ENCODE measurements at regions not wholly inside any gene's neighbourhood (a gene's known extent, or its start where the extent isn't known, plus 50 kb on each side); places are given as distances from the start of the nearest gene placed in this dataset.

DNA sequence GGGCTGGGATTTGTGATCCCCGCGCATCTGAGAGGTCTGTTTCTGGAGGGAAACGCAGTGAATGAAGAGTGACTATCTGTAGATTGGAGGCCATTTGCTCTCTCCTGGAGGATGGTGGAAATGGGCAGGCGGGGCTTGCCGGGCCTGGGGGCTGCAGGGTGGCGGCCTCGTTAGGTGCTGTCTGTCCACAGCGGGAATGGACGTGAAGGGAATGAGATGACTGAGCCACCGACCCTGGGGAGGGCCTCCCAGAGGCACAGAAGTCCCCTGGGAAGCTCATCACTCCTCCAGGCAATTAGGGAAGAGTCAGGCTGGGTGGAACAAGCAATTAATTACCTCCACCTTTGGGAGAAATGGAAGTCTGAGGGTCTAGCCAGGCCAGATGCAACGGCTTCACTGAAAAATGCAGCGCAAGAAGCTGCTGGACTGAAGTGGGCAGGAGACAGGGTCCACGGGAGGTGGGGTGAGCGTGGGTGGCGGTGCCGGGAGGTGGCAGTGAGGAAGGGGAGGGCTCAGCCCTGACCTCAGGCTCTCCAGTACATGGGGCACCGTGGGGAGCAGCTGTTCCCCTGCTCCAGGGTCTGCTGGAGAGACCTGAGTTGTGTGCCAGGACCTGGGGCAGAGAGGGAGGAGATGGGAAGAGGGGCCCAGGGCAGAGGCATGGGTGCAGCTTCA lies 524.5 kb downstream of the BRD1 start:
- no peak for DNase-seq (ENCODE audit: low spot score)

DNA sequence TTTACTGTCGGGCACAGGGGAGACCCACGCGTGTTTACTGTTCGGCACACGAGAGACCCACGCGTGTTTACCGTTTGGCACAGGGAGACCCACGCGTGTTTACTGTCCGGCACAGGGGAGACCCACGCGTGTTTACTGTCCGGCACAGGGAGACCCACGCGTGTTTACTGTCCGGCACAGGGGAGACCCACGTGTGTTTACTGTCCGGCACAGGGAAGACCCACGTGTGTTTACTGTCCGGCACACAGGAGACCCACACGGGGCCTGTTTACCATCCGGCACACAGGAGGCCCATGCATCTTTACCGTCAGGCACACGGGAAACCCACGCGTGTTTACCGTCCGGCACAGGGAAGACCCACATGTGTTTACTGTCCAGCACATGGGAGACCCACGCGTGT lies 525.1 kb downstream of the BRD1 start:
- no peak for DNase-seq (ENCODE audit: low spot score)

DNA sequence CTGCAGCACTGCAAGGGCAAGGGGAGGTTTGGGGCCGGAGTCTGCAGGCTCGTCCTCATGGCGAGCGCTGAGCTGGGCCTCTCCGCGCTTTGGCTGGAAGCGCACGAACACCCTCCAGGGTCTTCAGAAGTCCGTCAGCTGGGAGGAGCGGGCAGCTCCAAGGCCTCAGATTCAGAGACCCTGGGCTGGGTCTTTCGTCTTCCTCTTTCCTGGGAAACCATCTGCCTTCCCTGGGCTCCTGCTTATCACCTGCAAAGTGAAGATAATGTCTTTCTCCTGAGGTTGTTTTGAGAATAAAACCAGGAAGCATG lies 525.6 kb downstream of the BRD1 start:
- no peak for DNase-seq (ENCODE audit: low spot score)

DNA sequence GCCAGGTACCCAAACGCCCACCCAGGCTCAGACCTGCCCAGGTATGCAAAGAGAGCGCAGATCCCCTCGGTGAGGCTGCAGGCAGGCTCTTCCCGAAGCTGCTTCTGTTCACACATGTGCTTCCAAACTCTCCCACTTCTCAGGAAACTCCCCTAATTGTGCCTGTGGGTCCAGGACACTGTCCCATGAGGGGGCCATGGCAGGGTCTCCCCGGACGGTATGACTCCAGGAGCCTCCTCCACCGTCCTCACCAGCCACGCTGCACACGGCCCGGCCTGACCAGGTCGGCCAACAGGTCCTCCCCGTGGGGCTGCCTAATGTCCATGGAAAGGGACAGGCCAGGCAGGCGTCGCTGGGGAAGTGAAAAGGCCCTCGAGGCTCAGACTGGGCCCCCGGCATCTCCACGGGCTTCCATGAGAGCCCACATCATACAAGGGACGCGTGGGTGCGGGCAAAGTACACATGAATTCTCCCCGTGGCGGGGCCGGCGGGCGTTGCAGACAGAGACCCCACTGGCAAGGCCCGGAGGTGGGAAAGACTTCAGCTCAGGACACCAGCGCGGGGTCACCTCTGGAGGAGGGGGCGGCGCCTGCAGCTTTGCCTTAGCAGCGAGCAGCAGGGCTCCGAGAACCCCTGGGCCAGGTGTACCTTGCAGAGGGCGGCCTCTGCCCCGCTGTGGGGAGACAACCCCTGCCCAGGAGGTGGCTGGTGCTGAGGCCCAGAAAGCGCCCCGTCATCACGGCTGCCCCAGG lies 526.1 kb downstream of the BRD1 start:
- DNase-seq (ENCODE audit: low spot score), result no peak

DNA sequence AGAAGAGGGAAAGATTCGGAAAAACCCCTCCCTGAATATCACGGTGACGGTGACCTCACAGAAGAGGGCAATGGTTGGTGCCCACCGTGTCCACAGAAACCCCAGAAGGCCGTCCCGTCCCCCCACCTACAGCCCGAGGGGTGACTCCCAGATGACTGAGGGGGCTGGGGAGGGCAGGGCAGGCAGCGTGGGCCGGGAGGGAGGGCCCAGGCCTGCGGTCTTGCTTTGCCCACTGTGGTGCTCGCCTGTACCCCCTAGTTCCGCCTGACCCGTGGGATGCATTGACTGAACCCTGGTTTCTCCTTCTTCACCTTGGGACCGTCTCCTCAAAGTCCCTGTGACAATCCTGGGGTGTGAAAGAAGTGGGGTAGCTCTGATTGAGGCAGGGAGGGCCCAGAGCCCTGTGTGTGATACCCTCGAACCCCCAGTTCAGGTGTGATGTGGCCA lies 526.7 kb downstream of the BRD1 start:
- DNase-seq (ENCODE audit: low spot score), result no peak

DNA sequence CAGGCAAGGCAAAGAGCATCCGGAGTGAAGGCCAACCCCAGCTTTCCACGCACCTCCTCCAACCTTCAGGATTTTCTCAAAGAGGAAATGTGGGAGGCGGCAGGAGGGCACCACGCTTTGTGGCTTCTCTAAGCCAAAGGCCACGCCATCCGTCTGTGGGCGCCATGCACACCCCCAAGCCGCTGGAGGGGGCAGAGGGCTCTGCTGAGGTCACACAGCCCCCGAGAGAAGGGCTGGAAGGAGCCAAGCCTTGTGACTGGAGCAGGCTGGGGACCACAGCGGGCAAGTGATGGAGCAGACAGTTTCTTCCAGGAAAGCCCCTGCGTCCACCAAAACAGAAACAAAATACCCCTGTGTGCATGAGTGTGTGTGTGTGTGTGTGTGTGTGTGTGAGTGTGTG lies 527.4 kb downstream of the BRD1 start:
- no peak for DNase-seq (ENCODE audit: low spot score)

DNA sequence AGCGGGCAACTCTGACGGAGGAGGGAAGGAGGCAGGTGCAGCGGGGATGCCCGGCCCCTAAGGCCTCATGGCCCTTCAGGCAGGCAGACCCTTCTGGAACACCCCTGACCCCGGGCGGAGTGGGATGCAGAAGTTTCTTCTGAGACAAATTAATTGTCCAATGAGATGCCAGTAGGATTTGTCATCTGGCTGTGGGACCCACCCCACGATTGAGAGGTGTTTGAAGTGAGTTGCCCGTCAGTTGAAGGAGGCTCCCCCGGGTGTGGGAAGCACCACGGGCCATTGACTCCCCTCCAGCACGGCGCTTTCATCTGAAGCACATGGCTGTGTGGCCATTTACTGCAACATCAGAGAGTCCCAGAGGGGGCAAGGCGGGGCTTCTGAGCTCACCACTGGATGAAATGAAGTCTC lies 527.8 kb downstream of the BRD1 start:
- no peak for DNase-seq (ENCODE audit: low spot score)

DNA sequence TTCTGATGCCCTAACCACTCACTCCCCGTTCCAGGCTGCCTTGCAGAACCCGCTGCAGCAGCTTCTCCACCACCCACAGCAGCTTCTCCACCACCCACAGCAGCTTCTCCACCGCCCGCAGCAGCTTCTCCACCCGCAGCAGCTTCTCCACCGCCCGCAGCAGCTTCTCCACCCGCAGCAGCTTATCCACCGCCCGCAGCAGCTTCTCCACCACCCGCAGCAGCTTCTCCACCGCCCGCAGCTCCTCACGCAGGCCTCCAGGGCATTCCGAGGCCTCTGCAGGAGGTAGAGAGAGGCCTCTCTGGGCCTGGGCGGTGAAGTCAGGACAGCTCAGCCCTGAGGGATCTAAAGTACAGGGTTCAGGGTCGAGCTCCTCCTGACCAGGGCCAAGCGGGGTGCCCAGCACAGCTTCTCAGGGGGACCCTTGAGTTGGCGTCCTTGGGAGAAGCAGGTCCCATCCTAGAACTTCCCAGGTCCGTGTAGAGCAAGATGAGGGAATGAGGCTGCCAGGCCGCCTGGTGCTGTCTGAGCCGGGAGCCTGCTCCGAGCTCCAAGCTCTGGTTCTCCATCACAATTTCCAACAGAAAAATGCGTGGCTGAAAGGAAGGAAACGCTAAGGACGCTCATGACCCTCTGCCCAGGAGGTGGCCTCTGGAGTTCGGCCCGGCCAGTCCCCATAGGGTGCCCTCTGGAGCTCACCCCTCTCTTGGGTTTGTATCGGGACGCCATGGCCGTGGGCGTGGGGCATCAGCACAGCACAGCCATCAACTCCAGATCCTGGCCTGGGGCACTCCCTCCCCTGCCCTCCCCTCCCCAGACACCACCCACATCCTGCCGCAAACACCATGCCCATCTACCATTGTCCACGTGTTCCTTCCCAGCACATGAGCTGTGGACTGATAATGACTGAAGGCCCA lies 528.6 kb downstream of the BRD1 start:
- no peak for DNase-seq (ENCODE audit: low spot score)

DNA sequence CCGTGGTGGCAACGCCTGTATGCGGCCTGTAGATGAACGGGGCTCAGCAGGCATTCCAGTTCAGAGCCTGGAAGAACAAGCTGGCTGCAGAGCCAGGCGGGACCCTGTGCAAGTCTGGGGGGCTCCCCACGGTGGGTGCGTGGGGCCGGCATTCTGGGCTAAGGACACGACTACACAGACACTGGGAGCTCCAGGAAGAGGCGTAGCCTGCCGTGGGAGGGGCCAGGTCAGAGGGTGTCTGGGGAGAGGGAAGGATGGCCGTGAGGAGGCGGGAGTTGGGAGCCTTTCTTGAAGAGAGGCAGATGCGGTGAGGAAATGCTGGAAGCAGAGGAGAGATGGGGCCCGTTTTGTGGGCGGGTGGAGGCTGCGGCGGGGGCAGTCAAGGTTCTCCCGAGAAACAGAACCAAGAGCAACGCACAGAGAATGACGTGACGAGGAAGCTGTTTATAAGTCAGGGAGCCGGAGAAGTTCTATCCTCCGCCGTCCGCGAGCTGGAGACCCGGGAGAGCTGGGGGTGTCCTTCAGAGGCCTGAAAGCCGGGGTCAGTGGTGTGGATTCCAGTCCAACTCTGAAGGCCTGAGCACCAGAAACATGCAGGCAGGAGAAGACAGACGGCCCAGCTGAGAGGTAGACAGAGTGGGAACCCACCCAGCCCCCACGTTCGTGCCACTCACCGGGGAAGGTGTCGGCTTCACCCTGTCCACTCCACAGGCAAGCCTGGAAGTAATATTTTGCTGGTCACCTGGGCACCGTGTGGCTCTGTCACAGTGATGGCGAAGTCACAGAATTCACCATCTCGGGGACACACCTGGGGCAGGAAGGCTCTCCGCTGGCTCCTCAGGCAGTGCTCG lies 529.6 kb downstream of the BRD1 start:
- DNase-seq (ENCODE audit: low spot score), result no peak

DNA sequence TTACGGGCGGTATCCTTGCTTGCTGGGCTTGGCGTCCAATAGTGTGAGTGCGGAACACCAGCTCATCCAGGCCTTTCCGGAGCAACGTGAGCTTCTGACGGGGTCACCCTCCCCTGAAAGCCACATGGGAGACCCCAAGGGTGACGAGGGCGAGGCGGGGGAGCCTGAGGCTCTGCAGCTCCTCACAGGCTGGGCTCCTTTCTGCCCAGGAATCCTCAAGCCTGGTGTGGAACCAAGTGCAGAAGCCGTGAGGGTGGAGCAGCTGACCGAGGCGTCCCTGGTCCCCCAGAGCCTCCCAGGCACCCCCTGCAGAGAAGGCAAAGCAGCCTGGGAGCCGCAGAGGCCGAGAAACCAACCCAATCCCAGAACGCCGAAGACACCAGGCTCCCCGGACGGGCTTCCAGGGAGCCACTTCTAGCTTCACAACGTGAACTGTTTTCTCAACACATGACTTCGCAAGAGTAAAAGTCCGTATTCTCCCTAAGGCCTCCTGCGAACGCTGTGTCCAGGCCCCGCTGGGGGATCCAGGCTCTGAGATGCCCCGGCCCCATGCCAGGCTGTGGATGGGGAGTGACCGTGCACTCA lies 530.3 kb downstream of the BRD1 start:
- DNase-seq (ENCODE audit: low spot score), result no peak

DNA sequence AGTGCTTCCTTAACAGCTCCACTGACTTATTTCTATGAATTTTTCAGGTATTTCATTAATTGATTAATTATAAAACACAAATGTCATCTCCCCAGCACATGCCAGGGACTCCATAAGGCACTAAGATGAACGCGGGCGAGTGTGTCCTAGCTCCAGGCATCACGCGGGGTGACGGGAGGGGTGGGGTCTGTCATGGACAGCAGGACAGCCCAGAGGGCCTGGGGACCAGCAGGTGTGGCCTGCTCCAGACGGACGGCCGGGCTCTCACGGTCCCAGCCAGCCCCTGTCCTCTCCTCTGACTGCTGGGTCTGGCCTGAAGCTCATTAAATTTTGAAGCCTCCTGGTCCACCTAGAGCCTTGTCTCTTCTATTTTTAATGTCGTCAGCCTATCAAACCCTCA lies 531.1 kb downstream of the BRD1 start:
- no peak for DNase-seq (ENCODE audit: low spot score)

DNA sequence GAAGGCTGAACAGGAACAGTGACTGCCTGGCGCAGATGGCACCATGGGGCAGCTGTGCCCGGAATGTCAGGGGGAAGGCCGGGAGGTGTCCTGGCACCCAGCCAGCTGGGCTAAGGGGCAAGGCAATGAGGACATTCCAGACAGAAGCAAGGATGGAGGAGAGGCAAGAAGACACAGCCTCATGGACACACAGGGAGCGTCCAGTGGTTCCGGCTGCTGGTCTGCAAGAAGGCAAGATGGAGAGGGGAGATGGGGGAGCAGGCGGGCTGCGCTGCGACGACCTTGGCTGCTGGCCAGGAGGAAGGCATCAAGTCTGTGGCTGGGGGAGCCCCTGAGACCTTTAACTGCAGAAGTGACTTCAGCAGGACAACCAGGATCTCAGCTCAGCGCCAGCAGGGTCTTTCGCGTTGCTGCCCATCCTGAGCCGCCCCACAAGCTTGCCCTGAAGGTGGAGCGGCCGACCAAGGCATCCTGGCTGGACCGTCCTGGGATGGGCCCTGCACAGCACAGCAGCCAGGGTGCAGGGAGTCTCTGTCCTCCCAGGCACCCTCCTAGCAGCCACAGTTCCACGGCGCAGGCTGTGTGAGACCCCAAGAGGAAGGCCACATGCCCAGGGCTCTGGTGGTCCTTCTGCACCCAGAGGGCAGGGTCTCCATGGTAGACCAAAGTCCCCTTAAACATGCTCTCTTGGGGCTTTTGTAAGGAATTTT lies 531.7 kb downstream of the BRD1 start:
- no peak for DNase-seq (ENCODE audit: low spot score)

DNA sequence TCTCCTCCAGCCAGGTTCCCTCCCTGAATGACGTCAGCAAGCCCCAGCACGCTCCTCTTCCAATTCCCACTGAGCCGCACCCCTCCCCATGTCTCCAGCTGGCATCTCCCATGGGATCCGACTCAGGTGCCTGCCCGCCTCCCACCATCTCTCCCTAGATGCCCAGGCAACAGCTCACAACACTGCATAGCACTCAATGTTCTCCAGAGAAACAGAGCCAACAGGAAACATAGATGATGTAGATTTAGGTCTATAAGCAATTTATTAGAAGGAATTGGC lies 532.3 kb downstream of the BRD1 start:
- no peak for DNase-seq (ENCODE audit: low spot score)

DNA sequence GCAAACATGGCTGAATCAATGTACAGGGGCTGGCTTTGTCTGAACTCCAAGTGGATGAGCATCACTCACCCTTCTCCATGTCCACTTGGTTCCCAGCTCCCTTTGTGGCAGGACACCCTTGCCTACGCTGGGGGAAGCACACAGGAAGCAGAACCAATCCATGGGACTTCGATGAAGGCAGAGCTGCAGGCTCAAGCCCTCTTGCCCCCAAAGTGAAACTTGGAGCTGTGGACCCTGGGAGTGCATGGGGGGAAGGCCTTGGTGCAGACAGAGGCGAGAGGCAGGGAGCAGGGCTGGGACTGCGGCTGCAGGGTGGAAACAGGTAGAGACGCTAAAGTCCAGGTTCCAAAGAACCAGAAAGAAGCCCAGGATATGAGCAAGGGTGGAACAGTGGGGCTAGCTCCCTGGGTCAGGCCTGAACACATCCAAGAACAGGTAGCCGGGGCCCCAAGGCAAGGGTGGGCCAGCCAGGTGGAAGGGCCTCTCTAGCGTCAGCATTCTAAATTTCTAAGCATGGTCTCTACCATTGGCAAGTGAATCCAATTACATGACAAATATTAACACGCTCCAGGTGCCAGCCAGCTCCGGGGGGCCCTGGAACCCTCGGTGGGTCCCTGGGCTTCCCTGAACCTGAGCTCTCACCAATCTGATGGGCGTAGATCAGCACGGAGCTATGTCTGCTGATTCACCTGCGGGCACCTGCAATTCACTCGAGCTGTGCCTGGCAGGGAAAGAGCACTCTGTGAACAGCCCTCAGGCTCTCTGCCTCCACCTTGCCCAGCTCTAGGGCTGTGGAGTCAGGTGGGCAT lies 532.8 kb downstream of the BRD1 start:
- DNase-seq (ENCODE audit: low spot score), result no peak

DNA sequence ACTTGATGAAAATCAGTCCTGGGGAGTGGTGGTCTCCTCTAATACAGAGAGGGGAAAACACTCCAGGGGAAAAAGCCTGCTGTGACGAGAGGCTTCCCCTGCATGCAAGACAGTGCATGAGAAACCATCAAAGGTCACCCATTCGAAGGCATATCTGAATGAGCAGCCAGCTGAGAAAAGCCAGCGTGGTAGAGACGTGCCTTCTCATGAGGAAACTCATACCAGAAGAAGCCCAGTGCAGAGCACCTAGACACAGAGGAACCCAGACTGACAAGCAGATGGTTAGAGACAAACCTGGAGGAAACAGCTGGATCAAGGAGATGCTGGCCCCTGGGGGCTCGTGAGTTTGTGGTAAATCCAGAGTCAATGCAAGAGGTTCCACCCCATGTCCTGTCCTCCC lies 534.8 kb downstream of the BRD1 start:
- DNase-seq (ENCODE audit: low spot score), result no peak

DNA sequence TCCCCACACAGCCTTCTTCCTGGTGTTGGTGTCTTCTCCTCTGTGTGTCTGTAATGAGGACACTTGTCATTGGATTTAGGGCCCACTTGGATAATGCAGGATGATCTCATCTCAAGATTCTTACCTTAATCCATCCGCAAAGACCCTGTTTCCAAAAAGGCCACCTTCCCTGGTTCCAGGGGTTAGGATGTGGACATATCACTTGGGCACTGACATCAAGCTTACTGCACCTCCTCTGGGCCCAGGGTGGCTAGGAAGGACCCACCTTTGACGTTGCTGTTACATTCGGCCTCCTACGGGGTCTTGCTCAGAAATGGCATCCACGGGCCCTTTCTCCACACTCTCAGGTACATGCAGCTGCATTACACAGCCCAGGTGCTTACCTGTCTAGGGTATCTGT lies 535.9 kb downstream of the BRD1 start:
- DNase-seq (ENCODE audit: low spot score), result no peak

DNA sequence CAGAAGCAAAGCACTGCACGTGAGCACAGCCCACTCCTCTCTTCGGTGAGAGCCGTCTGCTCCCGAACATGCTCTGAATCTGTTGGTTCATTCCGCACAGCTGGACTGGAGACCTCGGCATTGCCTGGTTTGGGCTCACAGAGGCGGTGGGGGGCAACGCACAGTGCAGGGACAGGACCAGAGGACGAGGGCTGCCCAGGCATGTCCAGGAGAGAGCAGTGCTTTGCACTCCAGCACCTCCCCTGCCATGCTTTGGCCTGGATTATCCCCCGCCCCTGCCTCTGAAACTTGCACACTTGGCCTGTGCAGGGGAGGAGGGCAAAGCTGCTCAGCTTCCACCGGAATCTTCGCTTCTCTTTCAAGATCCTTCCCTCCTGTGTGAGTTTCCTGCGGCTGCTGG lies 536.5 kb downstream of the BRD1 start:
- DNase-seq (ENCODE audit: low spot score), result no peak

DNA sequence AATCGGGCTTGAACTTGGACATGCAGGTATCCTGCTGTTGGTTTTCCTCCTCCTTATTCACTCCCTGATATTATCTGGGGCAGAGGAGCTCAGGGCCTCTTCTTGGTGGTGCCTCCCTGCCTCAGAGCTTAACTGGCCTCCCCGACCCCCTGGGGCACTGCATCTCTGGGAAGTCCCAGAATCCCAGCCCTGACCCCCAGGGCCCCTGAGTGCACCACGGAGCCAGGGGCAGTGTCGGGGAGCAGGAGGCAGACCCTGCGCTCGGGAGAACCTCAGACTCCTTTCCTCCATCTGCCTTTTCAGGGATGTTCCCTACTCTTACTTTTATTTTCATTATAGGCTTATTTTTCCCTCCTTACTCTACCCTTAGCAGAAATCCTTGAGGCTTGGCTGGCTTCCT lies 537.0 kb downstream of the BRD1 start:
- no peak for DNase-seq (ENCODE audit: low spot score)

DNA sequence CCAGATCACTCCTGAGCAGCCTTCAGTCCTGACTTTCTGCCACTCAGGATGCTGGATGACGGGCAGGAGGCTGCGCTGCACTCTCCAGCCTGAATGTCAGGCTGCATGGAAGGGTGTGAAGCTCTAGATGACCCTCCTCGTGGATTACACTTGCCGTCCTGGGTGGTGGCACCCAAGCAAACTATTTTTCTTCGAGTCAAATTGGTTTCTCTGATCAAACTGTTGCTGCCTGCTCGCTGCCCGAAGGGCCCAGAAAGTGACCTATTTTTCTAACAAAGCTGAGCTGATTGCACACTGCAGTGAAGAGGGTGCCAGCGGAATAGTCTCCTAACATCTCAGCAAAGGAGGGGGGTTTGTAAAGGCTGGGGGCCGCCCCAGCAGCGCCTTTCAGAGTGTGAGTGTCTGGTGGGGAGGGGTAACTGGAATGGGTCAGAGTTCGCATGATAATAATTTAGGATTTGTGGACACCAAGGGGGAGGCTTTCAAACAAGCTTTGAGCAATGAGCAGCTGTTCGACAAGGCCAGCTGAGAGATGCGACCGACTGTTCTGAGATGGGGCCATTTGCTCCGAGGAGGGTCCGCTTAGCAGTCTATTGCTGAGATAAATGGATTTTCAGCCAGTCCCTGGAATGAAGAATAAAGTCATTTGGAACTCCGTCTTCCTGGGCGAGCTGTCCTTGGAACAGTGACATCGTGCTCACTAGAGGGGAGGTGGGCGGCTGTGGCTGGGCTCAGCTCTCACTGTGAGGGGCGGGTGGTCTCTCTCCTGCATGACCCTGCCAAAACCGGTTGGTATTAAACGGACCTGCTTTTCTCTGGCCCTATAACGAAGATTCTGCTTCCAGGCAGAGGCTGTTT lies 537.6 kb downstream of the BRD1 start:
- no peak for DNase-seq (ENCODE audit: low spot score)
